Lung microvascular endothelial cell (primary cell): ENCODE measurements at regions not wholly inside any gene's neighbourhood (a gene's known extent, or its start where the extent isn't known, plus 50 kb on each side); places are given as distances from the start of the nearest gene placed in this dataset.

ENCODE experiments used
- DNase-seq, 2 donors: peaks; one replicate each; pipeline versions ENCODE4 v3.0.0 to v3.0.0-alpha.2; 2010; ENCODE audit warnings: low read depth in 2 of 2

GRCh38 chr5:51748647-51749046, 365.4 kb downstream of the ISL1 start:
- no peak for DNase-seq
